H1 (cell line): ENCODE measurements at regions not wholly inside any gene's neighbourhood (a gene's known extent, or its start where the extent isn't known, plus 50 kb on each side); places are given as distances from the start of the nearest gene placed in this dataset.

Experiments
- CTCF ChIA-PET: fragments of 300-600 bp; sonication (Branson Sonifier 250); formaldehyde crosslinking; loops from one replicate; lab custom pipeline; 2021; ENCODE audit not compliant: partially characterized antibody; lab: Charles Lee
- POLR2A ChIA-PET: fragments of 300-600 bp; sonication (Branson Sonifier 250); formaldehyde crosslinking; loops from one replicate; lab custom pipeline; 2021; ENCODE audit warnings: inconsistent platforms; ENCODE audit not compliant: partially characterized antibody; lab: Charles Lee
- DNase-seq, 2 experiments: peaks; one replicate each; pipeline versions ENCODE4 v3.0.0 to v3.0.0-alpha.2; 2010 to 2022; ENCODE audit warnings: low spot score in 2 of 2, low read depth in 1 of 2, mixed read lengths in 1 of 2
- FAIRE-seq: peaks from 2 replicates; lab custom pipeline; 2011; peaks lifted over from hg19 to GRCh38; lab: Jason Lieb, UNC
- H2AFZ ChIP-seq: 2 replicates; pipeline ENCODE4 v1.8.1; 2012; ENCODE audit warnings: low read length, inconsistent platforms
- H2AK5ac ChIP-seq: 2 replicates; pipeline ENCODE4 v1.6.1; 2013; ENCODE audit warnings: low read depth, low read length
- H2BK120ac ChIP-seq: replicated peaks from 2 replicates; pipeline ENCODE3; 2013; ENCODE audit warnings: low read depth, low read length, inconsistent platforms
- H2BK12ac ChIP-seq: 2 replicates; pipeline ENCODE4 v1.6.1; 2013; ENCODE audit warnings: low read depth, low read length
- H2BK15ac ChIP-seq: 2 replicates; pipeline ENCODE4 v1.6.1; 2013; ENCODE audit warnings: low read length
- H2BK20ac ChIP-seq: 2 replicates; pipeline ENCODE4 v1.6.1; 2013; ENCODE audit warnings: low read length
- H2BK5ac ChIP-seq: 2 replicates; pipeline ENCODE4 v1.6.1; 2013; ENCODE audit warnings: low read depth, low read length
- H3K14ac ChIP-seq: 2 replicates; pipeline ENCODE4 v1.6.1; 2013; ENCODE audit warnings: inconsistent platforms; ENCODE audit not compliant: insufficient read length
- H3K18ac ChIP-seq: 2 replicates; pipeline ENCODE4 v1.6.1; 2013; ENCODE audit warnings: low read length; ENCODE audit errors: extremely low read depth
- H3K23ac ChIP-seq: 2 replicates; pipeline ENCODE4 v1.6.1; 2013; ENCODE audit warnings: inconsistent platforms; ENCODE audit not compliant: insufficient read length
- H3K23me2 ChIP-seq: 2 replicates; pipeline ENCODE4 v1.6.1; 2013; ENCODE audit warnings: low read depth, low read length
- H3K27ac ChIP-seq: 2 replicates; pipeline ENCODE4 v1.6.1; 2011; ENCODE audit warnings: low read depth, low read length, inconsistent platforms
- H3K27me3 ChIP-seq, 4 experiments: replicated peaks in 1 of 4; 1 replicate in 1 of 4; 2 replicates in 3 of 4; pipeline versions ENCODE4 v1.6.1 to v1.8.1; 2011 to 2013; ENCODE audit warnings: low read length in 3 of 4, mild to moderate bottlenecking in 3 of 4, inconsistent platforms in 2 of 4, mixed read lengths in 2 of 4, moderate library complexity in 1 of 4; ENCODE audit not compliant: control insufficient read depth in 3 of 4, insufficient read depth in 3 of 4; ENCODE audit errors: extremely low read depth in 1 of 4
- H3K36me3 ChIP-seq, 4 experiments: 2 replicates each; pipeline versions ENCODE4 v1.6.1 to v1.8.1; 2011 to 2013; ENCODE audit warnings: mild to moderate bottlenecking in 4 of 4, low read length in 3 of 4, moderate library complexity in 2 of 4, control low read depth in 1 of 4, inconsistent platforms in 1 of 4; ENCODE audit not compliant: insufficient read depth in 4 of 4, control insufficient read depth in 2 of 4
- H3K4ac ChIP-seq: replicated peaks from 2 replicates; pipeline ENCODE3; 2013; ENCODE audit warnings: low read length, low read depth, mixed read lengths, inconsistent platforms; ENCODE audit not compliant: insufficient read length
- H3K4me1 ChIP-seq, 4 experiments: replicated peaks in 1 of 4; 1 replicate in 1 of 4; 2 replicates in 3 of 4; pipeline versions ENCODE4 v1.6.1 to v1.8.1; 2011 to 2013; ENCODE audit warnings: low read length in 3 of 4, inconsistent platforms in 2 of 4, mixed read lengths in 1 of 4; ENCODE audit not compliant: insufficient read depth in 4 of 4, control insufficient read depth in 3 of 4
- H3K4me2 ChIP-seq, 2 experiments: 2 replicates each; pipeline versions ENCODE4 v1.6.1 to v1.8.1; 2011 to 2013; ENCODE audit warnings: low read depth in 2 of 2, low read length in 2 of 2, control low read depth in 1 of 2, inconsistent platforms in 1 of 2, mild to moderate bottlenecking in 1 of 2; ENCODE audit not compliant: insufficient read depth in 1 of 2
- H3K4me3 ChIP-seq, 4 experiments: fragments of 200-600, 300-600 bp in 1 of 4; sonication (generic), shearing (Covaris generic), sonication (Bioruptor Twin) in 1 of 4; 2 replicates each; pipeline versions ENCODE4 v1.5.1 to v1.8.1; 2011 to 2016; ENCODE audit warnings: low read length in 4 of 4, low read depth in 3 of 4, control low read depth in 2 of 4, inconsistent platforms in 2 of 4, mild to moderate bottlenecking in 2 of 4, mixed read lengths in 1 of 4, moderate library complexity in 1 of 4; ENCODE audit not compliant: insufficient read depth in 2 of 4; ENCODE audit errors: extremely low read depth in 1 of 4
- H3K56ac ChIP-seq: replicated peaks from 2 replicates; pipeline ENCODE3; 2013; ENCODE audit warnings: low read depth, mild to moderate bottlenecking, mixed read lengths, low read length, inconsistent platforms; ENCODE audit not compliant: insufficient read length
- H3K79me1 ChIP-seq: 2 replicates; pipeline ENCODE4 v1.6.1; 2013; ENCODE audit warnings: low read depth, low read length, control low read depth
- H3K79me2 ChIP-seq, 2 experiments: 2 replicates each; pipeline versions ENCODE4 v1.6.1 to v1.8.1; 2012 to 2013; ENCODE audit warnings: low read length in 2 of 2, mild to moderate bottlenecking in 2 of 2, inconsistent platforms in 1 of 2; ENCODE audit not compliant: insufficient read depth in 2 of 2, control insufficient read depth in 1 of 2
- H3K9ac ChIP-seq, 4 experiments: replicated peaks in 1 of 4; 1 replicate in 1 of 4; 2 replicates in 3 of 4; pipeline versions ENCODE4 v1.6.1 to v1.8.1; 2011 to 2013; ENCODE audit warnings: low read depth in 3 of 4, low read length in 3 of 4, control low read depth in 2 of 4, mild to moderate bottlenecking in 2 of 4, moderate library complexity in 2 of 4, inconsistent platforms in 1 of 4; ENCODE audit errors: extremely low read depth in 1 of 4
- H3K9me3 ChIP-seq, 2 experiments: 2 replicates each; pipeline versions ENCODE4 v1.6.1 to v1.8.1; 2012 to 2013; ENCODE audit warnings: mild to moderate bottlenecking in 2 of 2, moderate library complexity in 2 of 2, control low read depth in 1 of 2, inconsistent platforms in 1 of 2, low read depth in 1 of 2, low read length in 1 of 2, mixed read lengths in 1 of 2; ENCODE audit not compliant: insufficient read depth in 2 of 2
- H4K20me1 ChIP-seq, 2 experiments: replicated peaks in 1 of 2; 2 replicates each; pipeline versions ENCODE3 to v1.8.1; 2011 to 2013; ENCODE audit warnings: inconsistent platforms in 2 of 2, low read length in 2 of 2, mild to moderate bottlenecking in 1 of 2; ENCODE audit not compliant: insufficient read depth in 2 of 2, control insufficient read depth in 1 of 2
- H4K5ac ChIP-seq: 2 replicates; pipeline ENCODE4 v1.6.1; 2013; ENCODE audit warnings: low read length, low read depth, mixed read lengths, inconsistent platforms; ENCODE audit not compliant: insufficient read length
- H4K8ac ChIP-seq: 2 replicates; pipeline ENCODE4 v1.8.0; 2013; ENCODE audit warnings: mild to moderate bottlenecking, moderate library complexity, low read length, inconsistent platforms; ENCODE audit not compliant: insufficient read depth; ENCODE audit errors: extremely low read depth
- H4K91ac ChIP-seq: replicated peaks from 2 replicates; pipeline ENCODE3; 2013; ENCODE audit warnings: low read length, mixed read lengths, inconsistent platforms; ENCODE audit not compliant: insufficient read length
- ASH2L ChIP-seq: fragments of 200-600, 300-600 bp; sonication (generic); IDR thresholded peaks from one replicate; pipeline ENCODE4 v1.7.1; 2017; ENCODE audit warnings: low read length
- EZH2 ChIP-seq: fragments of 200-600 bp; sonication (generic); IDR thresholded peaks from 2 replicates; pipeline ENCODE4 v1.7.1; 2012; ENCODE audit warnings: low read depth, mild to moderate bottlenecking, moderate library complexity, low read length, inconsistent platforms; ENCODE audit not compliant: severe bottlenecking
- FOSL1 ChIP-seq: IDR thresholded peaks from 2 replicates; pipeline ENCODE4 v1.6.1; 2011; ENCODE audit warnings: mild to moderate bottlenecking, low read depth, low read length, moderate library complexity; ENCODE audit not compliant: insufficient read depth
- KDM1A ChIP-seq: fragments of 200-600, 300-600 bp; sonication (generic); IDR thresholded peaks from 2 replicates; pipeline ENCODE4 v1.7.1; 2016; ENCODE audit warnings: mild to moderate bottlenecking, low read length, borderline replicate concordance
- KDM4A ChIP-seq: IDR thresholded peaks from one replicate; pipeline ENCODE4 v1.7.1; 2012; ENCODE audit warnings: low read depth, mild to moderate bottlenecking, moderate library complexity, low read length, inconsistent platforms; ENCODE audit not compliant: severe bottlenecking
- TAF1 ChIP-seq: IDR thresholded peaks from 2 replicates; pipeline ENCODE4 v1.6.1; 2011; ENCODE audit warnings: mild to moderate bottlenecking, low read depth, low read length
- WGBS, 2 experiments: shearing (Covaris generic) in 1 of 2; methylation state at CpG; one replicate each; pipeline versions ENCODE4 v1.1.6 to v1.1.7; 2013 to 2015; ENCODE audit warnings: low lambda C conversion rate in 2 of 2, mixed read lengths in 2 of 2, inconsistent platforms in 1 of 2, low coverage in 1 of 2, missing lambda C conversion rate in 1 of 2; ENCODE audit not compliant: insufficient replicate concordance in 2 of 2, insufficient coverage in 1 of 2, insufficient read length in 1 of 2; ENCODE audit errors: extremely low coverage in 1 of 2, missing lambda C conversion rate in 1 of 2; 5-methylcytosine and 5-hydroxymethylcytosine counted together

DNA sequence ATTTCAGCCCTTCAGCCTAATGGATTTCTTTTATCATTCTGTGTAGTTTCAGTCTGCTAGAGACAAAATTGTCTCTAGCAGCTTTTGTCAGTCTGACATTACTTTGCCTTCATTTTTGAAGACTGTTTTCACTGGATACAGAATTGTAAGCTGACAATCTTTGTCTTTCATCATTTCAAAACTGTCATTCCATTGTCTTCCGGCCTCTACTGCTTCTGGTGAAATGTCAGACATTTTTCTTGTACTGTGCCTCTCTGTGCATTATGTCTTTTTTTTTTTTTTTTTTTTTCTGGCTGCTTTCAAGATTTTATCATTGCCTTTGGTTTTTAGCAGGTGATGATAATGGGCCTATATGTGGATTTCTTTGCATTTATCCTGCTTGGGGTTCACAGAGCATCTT is 51.3 kb upstream of the ZNF169 start:
- Histone ChIP-seq H3K79me2 (no peaks in the 10 kb centered on the region), H4K8ac (no peak overlapping the region), H3K9me3 (no peaks in the 10 kb centered on the region), H3K14ac (no peak overlapping the region), H3K23me2 (no peaks in the 10 kb centered on the region), H3K4me1 (peaks cover 0 to 8% (median 3%) of the 10 kb centered on the region in 4 experiments; a peak in 4 of 7 replicates), H3K18ac (no peak overlapping the region), H2BK20ac (no peak overlapping the region), H2BK15ac (no peak overlapping the region), H2BK120ac (no peak overlapping the region), H4K20me1 (no peaks in the 10 kb centered on the region), H3K36me3 (no peaks in the 10 kb centered on the region)
- DNase-seq, result no peak
- FAIRE-seq, result no peak
- 82% methylated on average over 1 of the region's 1 CpG; no CpG with 5 or more reads in 1 of the 2 experiments for WGBS, 2 experiments
- TF ChIP-seq KDM1A (no peak), KDM4A (no peak), ASH2L (no peak), EZH2 (no peak), FOSL1 (no peak), TAF1 (no peak)
- TF ChIP-seq, all 59 proteins: peak for 0
- H2BK12ac ChIP-seq, result no peak overlapping the region
- no peak overlapping the region for H3K27ac ChIP-seq
- no peaks in the 10 kb centered on the region for H3K27me3 ChIP-seq
- ChIA-PET POLR2A (no interaction called here), CTCF (no interaction called here)
- no peak overlapping the region for H2BK5ac ChIP-seq
- H2AFZ ChIP-seq, result no peak overlapping the region
- no peak overlapping the region for H3K23ac ChIP-seq
- H3K79me1 ChIP-seq, result no peaks in the 10 kb centered on the region
- no peak overlapping the region for H2AK5ac ChIP-seq
- H4K5ac ChIP-seq, result no peak overlapping the region
- no peak overlapping the region for H3K4ac ChIP-seq
- H4K91ac ChIP-seq, result no peak overlapping the region
- H3K56ac ChIP-seq, result no peak overlapping the region
- no peak overlapping the region for H3K4me3 ChIP-seq
- no peak overlapping the region for H3K4me2 ChIP-seq
- no peak overlapping the region for H3K9ac ChIP-seq
